Adipocyte (in vitro differentiated cells): ENCODE measurements at regions not wholly inside any gene's neighbourhood (a gene's known extent, or its start where the extent isn't known, plus 50 kb on each side); places are given as distances from the start of the nearest gene placed in this dataset.
A peak's percentile ranks its signal among the peaks of the same experiment; 100 is the strongest.

Experiments
- DNase-seq: peaks from one replicate; pipeline ENCODE4 v3.0.0-alpha.2; 2015; ENCODE audit warnings: low read depth
- H3K27me3 ChIP-seq: replicated peaks from 2 replicates; pipeline ENCODE4 v1.7.0; 2013; ENCODE audit warnings: mild to moderate bottlenecking, low read length, moderate library complexity; ENCODE audit not compliant: control insufficient read depth, insufficient read depth
- H3K36me3 ChIP-seq: 2 replicates; pipeline ENCODE4 v1.7.0; 2013; ENCODE audit warnings: low read length, mild to moderate bottlenecking, moderate library complexity; ENCODE audit not compliant: control insufficient read depth, insufficient read depth, severe bottlenecking
- H3K4me1 ChIP-seq: 2 replicates; pipeline ENCODE4 v1.7.0; 2013; ENCODE audit warnings: mild to moderate bottlenecking, low read length, moderate library complexity; ENCODE audit not compliant: control insufficient read depth, insufficient read depth
- H3K4me3 ChIP-seq: 2 replicates; pipeline ENCODE4 v1.7.0; 2013; ENCODE audit warnings: mild to moderate bottlenecking, low read length, moderate library complexity
- H3K9ac ChIP-seq: 2 replicates; pipeline ENCODE4 v1.7.0; 2013; ENCODE audit warnings: mild to moderate bottlenecking, low read length, moderate library complexity
- H3K9me3 ChIP-seq: 2 replicates; pipeline ENCODE4 v1.7.0; 2013; ENCODE audit warnings: mild to moderate bottlenecking, low read length, moderate library complexity; ENCODE audit not compliant: control insufficient read depth

GRCh38 chr11:32232516-32232915, 141.6 kb downstream of the RCN1 start:
- peaks cover 4% of the 10 kb centered on the region for H3K27me3 ChIP-seq
- H3K9ac ChIP-seq = no peak overlapping the region
- H3K4me1 ChIP-seq = no peaks in the 10 kb centered on the region
- H3K36me3 ChIP-seq = no peaks in the 10 kb centered on the region
- no peak for DNase-seq
- no peaks in the 10 kb centered on the region for H3K9me3 ChIP-seq
- H3K4me3 ChIP-seq = no peak overlapping the region

GRCh38 chr11:32233276-32233675, 142.4 kb downstream of the RCN1 start:
- Histone ChIP-seq H3K4me1 (no peaks in the 10 kb centered on the region), H3K36me3 (no peaks in the 10 kb centered on the region), H3K4me3 (no peak overlapping the region), H3K9ac (no peak overlapping the region), H3K27me3 (peaks cover 4% of the 10 kb centered on the region), H3K9me3 (no peaks in the 10 kb centered on the region)
- no peak for DNase-seq

GRCh38 chr11:32233928-32234327, 143.1 kb downstream of the RCN1 start:
- Histone ChIP-seq H3K27me3 (peaks cover 4% of the 10 kb centered on the region), H3K9me3 (no peaks in the 10 kb centered on the region), H3K9ac (no peak overlapping the region), H3K36me3 (no peaks in the 10 kb centered on the region), H3K4me3 (no peak overlapping the region), H3K4me1 (no peaks in the 10 kb centered on the region)
- no peak for DNase-seq

GRCh38 chr11:32244453-32244852, 153.6 kb downstream of the RCN1 start:
- peaks cover 5% of the 10 kb centered on the region for H3K27me3 ChIP-seq
- no peaks in the 10 kb centered on the region for H3K4me1 ChIP-seq
- peaks cover 5% of the 10 kb centered on the region for H3K9me3 ChIP-seq
- H3K4me3 ChIP-seq = no peak overlapping the region
- H3K36me3 ChIP-seq = no peaks in the 10 kb centered on the region
- DNase-seq = no peak
- no peak overlapping the region for H3K9ac ChIP-seq

- DNase-seq = no peak
- Histone ChIP-seq H3K36me3 (no peaks in the 10 kb centered on the region), H3K9me3 (no peaks in the 10 kb centered on the region), H3K4me3 (no peak overlapping the region), H3K9ac (no peak overlapping the region), H3K27me3 (peaks cover 32% of the 10 kb centered on the region), H3K4me1 (no peaks in the 10 kb centered on the region)
Measured at GRCh38 chr11:32253706-32254105, 162.8 kb downstream of the RCN1 start.

GRCh38 chr11:32255841-32256240, 165.0 kb downstream of the RCN1 start:
- no peak overlapping the region for H3K4me3 ChIP-seq
- H3K4me1 ChIP-seq = no peaks in the 10 kb centered on the region
- H3K36me3 ChIP-seq = no peaks in the 10 kb centered on the region
- DNase-seq = no peak
- H3K9me3 ChIP-seq = no peaks in the 10 kb centered on the region
- H3K27me3 ChIP-seq = peaks cover 21% of the 10 kb centered on the region
- no peak overlapping the region for H3K9ac ChIP-seq

- H3K4me3 ChIP-seq = no peak overlapping the region
- H3K4me1 ChIP-seq = no peaks in the 10 kb centered on the region
- no peaks in the 10 kb centered on the region for H3K9me3 ChIP-seq
- peaks cover 21% of the 10 kb centered on the region for H3K27me3 ChIP-seq
- no peak for DNase-seq
- no peak overlapping the region for H3K9ac ChIP-seq
- H3K36me3 ChIP-seq = no peaks in the 10 kb centered on the region
Measured at GRCh38 chr11:32256466-32256865, 165.6 kb downstream of the RCN1 start.

- H3K27me3 ChIP-seq = peaks cover 12% of the 10 kb centered on the region
- peak; percentile 19 for DNase-seq
- H3K4me1 ChIP-seq = no peaks in the 10 kb centered on the region
- no peak overlapping the region for H3K4me3 ChIP-seq
- H3K9me3 ChIP-seq = no peaks in the 10 kb centered on the region
- no peaks in the 10 kb centered on the region for H3K36me3 ChIP-seq
- H3K9ac ChIP-seq = no peak overlapping the region
Measured at GRCh38 chr11:32259641-32260081, 168.8 kb downstream of the RCN1 start.

GRCh38 chr11:32262367-32262766, 171.5 kb downstream of the RCN1 start:
- H3K4me3 ChIP-seq = no peak overlapping the region
- H3K36me3 ChIP-seq = no peaks in the 10 kb centered on the region
- H3K9me3 ChIP-seq = no peaks in the 10 kb centered on the region
- H3K9ac ChIP-seq = no peak overlapping the region
- no peak for DNase-seq
- no peaks in the 10 kb centered on the region for H3K27me3 ChIP-seq
- H3K4me1 ChIP-seq = no peaks in the 10 kb centered on the region

- no peaks in the 10 kb centered on the region for H3K9me3 ChIP-seq
- H3K9ac ChIP-seq = no peak overlapping the region
- no peaks in the 10 kb centered on the region for H3K36me3 ChIP-seq
- H3K27me3 ChIP-seq = peaks cover 5% of the 10 kb centered on the region
- no peaks in the 10 kb centered on the region for H3K4me1 ChIP-seq
- H3K4me3 ChIP-seq = no peak overlapping the region
- DNase-seq = no peak
Measured at GRCh38 chr11:32265911-32266310, 169.4 kb downstream of the WT1 start.

- H3K4me3 ChIP-seq = no peak overlapping the region
- H3K36me3 ChIP-seq = no peaks in the 10 kb centered on the region
- no peaks in the 10 kb centered on the region for H3K4me1 ChIP-seq
- H3K9ac ChIP-seq = no peak overlapping the region
- no peaks in the 10 kb centered on the region for H3K9me3 ChIP-seq
- no peak for DNase-seq
- peaks cover 5% of the 10 kb centered on the region for H3K27me3 ChIP-seq
Measured at GRCh38 chr11:32266601-32267000, 168.7 kb downstream of the WT1 start.

GRCh38 chr11:32267679-32268187, 167.6 kb downstream of the WT1 start:
- Histone ChIP-seq H3K9me3 (no peaks in the 10 kb centered on the region), H3K4me1 (no peaks in the 10 kb centered on the region), H3K36me3 (no peaks in the 10 kb centered on the region), H3K9ac (no peak overlapping the region), H3K27me3 (peaks cover 5% of the 10 kb centered on the region), H3K4me3 (no peak overlapping the region)
- no peak for DNase-seq
